NB4 (cell line): ENCODE measurements at regions not wholly inside any gene's neighbourhood (a gene's known extent, or its start where the extent isn't known, plus 50 kb on each side); places are given as distances from the start of the nearest gene placed in this dataset.

ENCODE experiments used
- DNase-seq: peaks from one replicate; pipeline ENCODE4 v3.0.0; 2010; ENCODE audit warnings: low read depth
- H3K4me3 ChIP-seq: one replicate; pipeline ENCODE4 v1.5.1; 2011; ENCODE audit warnings: mild to moderate bottlenecking, low read depth, low read length, moderate library complexity
- CTCF ChIP-seq: IDR thresholded peaks from one replicate; pipeline ENCODE4 v1.5.1; 2012; ENCODE audit warnings: low read depth, low read length
- MYC ChIP-seq: IDR thresholded peaks from 2 replicates; pipeline ENCODE4 v1.6.1; 2011; ENCODE audit warnings: low read depth, low read length
- POLR2A ChIP-seq: IDR thresholded peaks from 2 replicates; pipeline ENCODE4 v1.6.1; 2011; ENCODE audit warnings: mild to moderate bottlenecking; ENCODE audit not compliant: insufficient read length; ENCODE audit errors: extremely low read depth
- TF ChIP-seq, protein P1 (sequence below): IDR thresholded peaks from 2 replicates; pipeline ENCODE4 v1.6.1; 2011; ENCODE audit warnings: low read depth, low read length

GRCh38 chr6:144339859-144340452 lies 54.8 kb downstream of the UTRN start:
- H3K4me3 ChIP-seq: no peak overlapping the region
- TF ChIP-seq POLR2A: no peak
- no peak for TF ChIP-seq CTCF
- TF ChIP-seq MYC: no peak
- TF ChIP-seq, protein P1, sequence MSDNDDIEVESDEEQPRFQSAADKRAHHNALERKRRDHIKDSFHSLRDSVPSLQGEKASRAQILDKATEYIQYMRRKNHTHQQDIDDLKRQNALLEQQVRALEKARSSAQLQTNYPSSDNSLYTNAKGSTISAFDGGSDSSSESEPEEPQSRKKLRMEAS: no peak
- no peak for DNase-seq

- peak; percentile 65 for DNase-seq
- TF ChIP-seq POLR2A (no peak), CTCF (no peak), MYC (no peak)
- TF ChIP-seq, protein P1: no peak
- H3K4me3 ChIP-seq: no peak overlapping the region
Measured at GRCh38 chr6:144340541-144341371, 55.6 kb downstream of the UTRN start.

DNA sequence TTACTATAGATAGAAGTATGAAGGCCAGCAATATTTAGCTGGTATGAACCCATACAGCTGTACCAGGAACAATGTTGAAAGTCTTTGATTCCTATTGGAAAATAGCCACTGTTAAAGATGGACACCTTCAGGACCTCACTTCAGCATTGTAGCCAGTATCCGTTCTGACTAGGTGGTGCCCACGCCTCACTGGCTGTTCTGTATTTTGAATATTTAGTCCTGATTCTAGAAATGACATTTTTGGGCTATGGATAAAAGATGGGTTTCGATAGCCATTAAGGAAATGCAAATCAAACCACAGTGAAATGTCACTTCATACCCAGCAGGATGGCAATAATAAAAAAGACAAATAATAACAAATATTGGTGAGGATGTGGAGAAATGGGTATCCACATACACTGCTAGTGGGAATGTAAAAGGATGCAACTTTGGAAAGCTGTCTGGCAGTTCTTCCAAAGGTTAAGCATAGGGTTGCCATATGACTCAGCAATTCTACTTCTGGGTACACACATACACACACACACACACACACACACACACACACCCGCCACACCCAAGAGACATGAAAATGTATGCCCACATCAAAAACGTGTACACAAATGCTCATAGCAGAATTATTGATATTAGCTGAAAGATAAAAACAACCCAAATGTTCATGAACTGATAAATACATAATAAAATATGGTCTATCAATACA lies 56.8 kb downstream of the UTRN start:
- TF ChIP-seq POLR2A (no peak), MYC (no peak), CTCF (no peak)
- TF ChIP-seq, protein P1: no peak
- H3K4me3 ChIP-seq: no peak overlapping the region
- no peak for DNase-seq

DNA sequence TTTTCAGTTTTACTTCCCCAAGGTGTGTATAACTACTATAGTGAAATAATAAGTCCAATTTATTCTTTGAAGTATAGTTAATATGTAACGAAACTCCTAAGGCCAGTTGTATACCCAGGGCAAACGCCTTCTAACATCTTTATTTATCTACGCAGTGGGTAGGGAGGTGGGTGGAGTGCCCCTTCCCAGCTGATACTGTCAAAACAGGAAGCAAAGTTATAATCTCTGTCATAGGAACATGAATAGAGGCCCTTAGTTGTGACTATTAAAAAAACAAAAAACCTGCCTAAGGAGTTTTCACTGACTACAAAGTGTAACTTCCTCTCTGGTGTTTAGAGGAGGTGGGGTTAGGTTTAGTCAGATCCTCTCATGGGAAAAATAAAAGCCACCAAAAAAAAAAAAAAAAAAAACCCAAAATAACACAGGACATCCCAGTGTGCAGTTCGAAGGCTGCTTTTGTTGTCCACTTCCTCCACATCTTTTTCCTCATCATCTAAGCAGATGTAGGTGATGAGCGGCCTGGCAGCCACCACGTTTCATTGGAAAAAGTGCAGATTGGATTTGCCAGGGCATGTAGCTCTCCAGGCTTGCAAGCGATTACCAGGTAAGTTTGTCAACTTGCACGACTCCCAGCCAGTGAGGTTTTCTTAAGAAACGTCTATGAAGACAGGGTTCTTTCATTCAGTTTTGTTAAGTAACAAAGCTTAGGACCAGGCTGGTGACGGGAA lies 58.7 kb downstream of the UTRN start:
- no peak for TF ChIP-seq CTCF
- TF ChIP-seq MYC: peak; percentile 26; the same call in 1 of the 2 replicates
- TF ChIP-seq, protein P1: no peak
- TF ChIP-seq POLR2A: no peak
- peak; percentile 89 for DNase-seq
- peak overlapping the region; percentile 55 for H3K4me3 ChIP-seq

DNA sequence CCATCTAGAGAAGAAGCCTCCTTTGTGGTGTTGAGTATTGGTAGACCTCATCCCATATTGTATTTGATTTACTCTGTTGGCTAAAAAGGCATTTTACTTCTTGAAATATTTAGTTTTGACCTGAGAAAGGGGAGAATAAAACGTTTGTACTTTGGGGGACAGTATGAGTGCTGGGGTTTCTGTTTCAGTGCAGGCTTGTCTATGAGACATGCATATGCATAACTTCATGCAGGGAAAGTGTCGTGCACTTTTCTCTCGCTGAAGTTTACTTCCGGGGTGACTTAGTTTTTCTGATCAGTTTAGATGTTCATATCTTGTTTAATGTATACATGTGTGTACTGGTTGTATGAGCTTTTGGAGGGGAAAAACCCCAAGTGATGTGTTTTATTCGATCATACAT lies 59.5 kb downstream of the UTRN start:
- DNase-seq: no peak
- TF ChIP-seq, protein P1: no peak
- TF ChIP-seq POLR2A (no peak), MYC (no peak), CTCF (no peak)

More for the DNA sequence above, 59.5 kb downstream of the UTRN start:
- peak overlapping the region; percentile 55 for H3K4me3 ChIP-seq
